ENCODE measurements at regions not wholly inside any gene's neighbourhood (a gene's known extent, or its start where the extent isn't known, plus 50 kb on each side); places are given as distances from the start of the nearest gene placed in this dataset.

DNA sequence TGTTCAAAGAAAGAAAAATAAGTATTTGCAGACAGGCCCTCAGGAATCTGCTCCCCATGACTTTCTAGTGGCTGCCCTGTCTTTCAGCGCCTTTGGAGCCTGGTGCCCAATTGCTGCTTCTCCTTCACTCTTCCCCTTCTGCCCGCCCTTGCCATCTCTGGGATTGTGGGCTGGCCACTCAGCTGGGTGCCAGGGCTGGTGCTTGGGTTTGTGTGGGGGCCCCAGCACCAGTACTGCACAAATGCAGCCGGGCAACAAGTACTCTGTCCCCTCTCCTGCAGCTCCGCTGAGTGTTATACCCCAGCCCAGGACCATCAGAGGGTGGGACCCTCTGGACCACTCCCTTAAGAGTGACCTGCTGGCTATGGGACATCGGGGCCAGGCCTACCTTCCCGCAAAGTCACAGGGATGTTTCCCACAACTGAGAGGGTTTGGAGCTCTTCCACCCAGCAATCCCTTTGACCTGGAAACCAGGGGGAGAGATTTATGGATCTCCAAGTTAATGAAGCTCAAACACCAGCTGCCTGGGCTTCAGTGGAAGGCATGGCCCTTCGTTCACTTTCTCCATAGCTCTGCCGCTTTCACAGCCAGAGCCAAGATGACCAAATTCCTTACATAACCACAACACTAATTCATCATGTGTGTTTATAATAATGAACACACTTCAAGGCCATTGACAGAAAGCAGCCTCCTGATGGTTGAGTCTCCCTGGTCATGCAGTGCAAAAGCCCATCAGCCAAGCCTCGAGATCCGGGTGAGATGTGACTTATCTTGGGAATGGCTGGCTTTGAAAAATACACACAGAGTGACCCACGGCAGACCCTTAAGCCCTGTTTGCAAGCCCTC is 313.9 kb upstream of the ZNF32 start:
- no peaks in the 10 kb centered on the region for H3K9me3 ChIP-seq
- peaks cover 0 to 7% of the 10 kb centered on the region in 2 donors for H3K27me3 ChIP-seq
- H3K4me1 ChIP-seq = peaks cover 0 to 16% of the 10 kb centered on the region in 2 donors
- H3K27ac ChIP-seq = no peak overlapping the region
- no peak overlapping the region for H3K4me3 ChIP-seq
- intact Hi-C loops (cut with DNase I) = no loop called here
- DNase-seq = no peak
- no peaks in the 10 kb centered on the region for H3K36me3 ChIP-seq
- TF ChIP-seq, protein P1, sequence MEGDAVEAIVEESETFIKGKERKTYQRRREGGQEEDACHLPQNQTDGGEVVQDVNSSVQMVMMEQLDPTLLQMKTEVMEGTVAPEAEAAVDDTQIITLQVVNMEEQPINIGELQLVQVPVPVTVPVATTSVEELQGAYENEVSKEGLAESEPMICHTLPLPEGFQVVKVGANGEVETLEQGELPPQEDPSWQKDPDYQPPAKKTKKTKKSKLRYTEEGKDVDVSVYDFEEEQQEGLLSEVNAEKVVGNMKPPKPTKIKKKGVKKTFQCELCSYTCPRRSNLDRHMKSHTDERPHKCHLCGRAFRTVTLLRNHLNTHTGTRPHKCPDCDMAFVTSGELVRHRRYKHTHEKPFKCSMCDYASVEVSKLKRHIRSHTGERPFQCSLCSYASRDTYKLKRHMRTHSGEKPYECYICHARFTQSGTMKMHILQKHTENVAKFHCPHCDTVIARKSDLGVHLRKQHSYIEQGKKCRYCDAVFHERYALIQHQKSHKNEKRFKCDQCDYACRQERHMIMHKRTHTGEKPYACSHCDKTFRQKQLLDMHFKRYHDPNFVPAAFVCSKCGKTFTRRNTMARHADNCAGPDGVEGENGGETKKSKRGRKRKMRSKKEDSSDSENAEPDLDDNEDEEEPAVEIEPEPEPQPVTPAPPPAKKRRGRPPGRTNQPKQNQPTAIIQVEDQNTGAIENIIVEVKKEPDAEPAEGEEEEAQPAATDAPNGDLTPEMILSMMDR (IDR thresholded peaks at IDR 0.05) = no peak
- ATAC-seq = no peak

DNA sequence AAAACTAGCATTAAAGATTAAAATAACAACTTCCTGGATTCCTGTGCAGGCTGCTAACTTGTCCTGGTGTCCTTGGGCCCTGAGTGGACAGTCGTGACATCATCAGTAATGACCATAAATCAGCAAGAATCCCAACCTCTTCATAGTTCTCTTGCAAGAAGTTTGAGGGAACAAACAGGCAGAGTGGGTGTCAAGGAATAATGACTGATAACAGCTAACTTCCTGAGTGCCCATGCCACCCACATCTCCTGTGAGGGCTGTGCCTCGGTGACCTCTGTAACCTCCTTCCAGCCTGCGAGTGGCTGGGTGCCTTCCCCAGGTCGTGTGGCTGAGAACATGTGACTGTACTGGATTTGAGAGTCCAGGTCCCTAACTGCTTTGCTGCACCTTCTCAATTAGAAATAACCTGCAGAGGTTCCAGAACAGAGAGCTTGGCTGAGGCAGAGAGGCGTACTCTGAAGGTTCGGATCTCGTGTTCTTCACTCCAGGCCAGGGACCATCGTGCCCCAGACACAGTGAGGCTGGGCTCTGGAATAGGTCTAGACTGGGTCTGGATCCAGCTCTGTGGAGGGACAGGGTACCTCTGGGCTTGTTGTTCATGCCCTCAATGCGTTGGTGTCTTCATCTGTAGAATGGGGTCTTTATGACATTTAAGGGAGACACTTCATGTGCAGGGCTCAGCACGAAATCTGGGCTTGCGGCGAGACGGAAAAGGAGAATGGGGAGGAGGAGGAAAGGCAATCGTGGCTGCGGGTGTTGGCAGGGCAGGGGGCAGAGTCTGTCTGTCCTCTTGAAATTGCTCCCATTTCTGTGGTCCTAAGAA is 313.1 kb upstream of the ZNF32 start:
- Histone ChIP-seq H3K36me3 (no peaks in the 10 kb centered on the region), H3K4me3 (no peak overlapping the region), H3K9me3 (no peaks in the 10 kb centered on the region), H3K4me1 (peaks cover 0 to 16% of the 10 kb centered on the region in 2 donors), H3K27me3 (peaks cover 0 to 7% of the 10 kb centered on the region in 2 donors), H3K27ac (no peak overlapping the region)
- ATAC-seq = no peak
- TF ChIP-seq, protein P1 (IDR thresholded peaks at IDR 0.05) = no peak
- intact Hi-C loops (cut with DNase I) = no loop called here
- no peak for DNase-seq

DNA sequence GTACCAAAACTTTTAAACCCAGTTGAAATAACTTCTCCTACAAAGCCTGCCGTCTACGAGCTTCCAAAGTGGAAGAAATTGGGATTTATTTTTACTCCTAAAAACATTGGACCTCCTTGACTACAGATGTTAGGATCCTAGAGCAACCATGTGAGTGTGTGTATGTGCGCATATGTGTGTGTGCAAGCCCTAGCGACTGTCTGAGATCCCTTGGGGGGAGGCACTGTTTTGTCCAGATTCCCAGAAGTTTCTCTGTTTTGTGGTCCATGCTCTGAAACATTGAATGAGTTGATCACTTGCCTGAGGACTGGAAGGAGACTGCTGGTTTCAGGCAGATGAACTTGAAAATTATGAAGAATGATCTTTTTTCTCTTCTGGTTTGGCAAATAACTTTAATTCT is 312.3 kb upstream of the ZNF32 start:
- H3K4me3 ChIP-seq = no peak overlapping the region
- no peak for DNase-seq
- intact Hi-C loops (cut with DNase I) = no loop called here
- H3K27me3 ChIP-seq = peaks cover 0 to 7% of the 10 kb centered on the region in 2 donors
- TF ChIP-seq, protein P1 (IDR thresholded peaks at IDR 0.05) = no peak
- H3K9me3 ChIP-seq = no peaks in the 10 kb centered on the region
- H3K4me1 ChIP-seq = peaks cover 0 to 14% of the 10 kb centered on the region in 2 donors
- ATAC-seq = no peak
- H3K36me3 ChIP-seq = no peaks in the 10 kb centered on the region
- no peak overlapping the region for H3K27ac ChIP-seq

DNA sequence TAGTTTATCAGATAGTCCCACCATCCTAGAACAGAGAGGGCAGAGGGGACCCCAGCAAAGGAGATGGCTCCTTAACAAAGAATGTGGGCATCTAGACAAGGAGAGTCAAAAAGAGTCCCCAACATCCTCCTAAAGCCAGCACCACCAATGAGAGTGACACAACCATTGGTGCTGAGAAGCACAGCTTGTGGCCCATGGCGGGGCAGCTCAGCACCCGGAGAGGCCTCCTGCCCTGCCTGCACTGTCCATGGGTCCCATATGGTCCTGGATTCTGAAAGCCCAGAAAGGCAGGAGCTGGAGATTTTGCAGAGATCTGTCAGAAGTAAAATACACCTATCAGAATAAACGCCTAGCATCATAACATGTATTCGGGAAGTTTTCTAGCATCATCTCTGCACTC is 311.8 kb upstream of the ZNF32 start:
- Histone ChIP-seq H3K9me3 (no peaks in the 10 kb centered on the region), H3K4me1 (peaks cover 0 to 9% of the 10 kb centered on the region in 2 donors), H3K4me3 (no peak overlapping the region), H3K27me3 (peaks cover 0 to 6% of the 10 kb centered on the region in 2 donors), H3K36me3 (no peaks in the 10 kb centered on the region), H3K27ac (no peak overlapping the region)
- intact Hi-C loops (cut with DNase I) = no loop called here
- TF ChIP-seq, protein P1 (IDR thresholded peaks at IDR 0.05) = no peak
- DNase-seq (no peak), ATAC-seq (no peak)

DNA sequence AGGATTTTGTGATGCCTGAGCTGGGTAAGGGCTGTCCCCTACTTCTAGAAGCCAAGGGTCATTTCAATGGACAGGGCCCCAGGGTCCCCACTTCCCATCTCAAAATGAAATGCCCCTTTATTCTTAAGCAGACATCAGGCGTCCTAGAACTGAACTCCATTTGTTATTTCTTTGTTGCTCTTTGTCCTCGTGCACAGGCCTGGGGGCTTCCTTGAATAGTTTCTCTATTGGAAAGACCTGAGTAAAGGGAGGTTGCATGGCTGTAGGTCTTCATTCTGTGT is 311.4 kb upstream of the ZNF32 start:
- Histone ChIP-seq H3K9me3 (no peaks in the 10 kb centered on the region), H3K36me3 (no peaks in the 10 kb centered on the region), H3K4me3 (no peak overlapping the region), H3K27me3 (peaks cover 0 to 2% of the 10 kb centered on the region in 2 donors), H3K27ac (no peak overlapping the region), H3K4me1 (peaks cover 0 to 5% of the 10 kb centered on the region in 2 donors)
- DNase-seq = no peak
- intact Hi-C loops (cut with DNase I) = no loop called here
- TF ChIP-seq, protein P1 (IDR thresholded peaks at IDR 0.05) = no peak
- ATAC-seq = no peak
